H1 (cell line): ENCODE measurements at regions not wholly inside any gene's neighbourhood (a gene's known extent, or its start where the extent isn't known, plus 50 kb on each side); places are given as distances from the start of the nearest gene placed in this dataset.

Experiments used
- ATF2 ChIP-seq: IDR thresholded peaks from 2 replicates; pipeline ENCODE4 v1.6.1; 2012; ENCODE audit warnings: low read length, inconsistent platforms
- BACH1 ChIP-seq: IDR thresholded peaks from 2 replicates; pipeline ENCODE4 v1.6.1; 2012; ENCODE audit warnings: low read length, improper control_type of control experiment
- JUND ChIP-seq: IDR thresholded peaks from 2 replicates; pipeline ENCODE4 v1.6.1; 2011; ENCODE audit warnings: mild to moderate bottlenecking, improper control_type of control experiment, low read length
- SIN3A ChIP-seq, 2 experiments: IDR thresholded peaks in 1 of 2; conservative IDR thresholded peaks in 1 of 2; 2 replicates each; pipeline ENCODE4 v1.6.1; 2011 to 2012; ENCODE audit warnings: low read length in 2 of 2, improper control_type of control experiment in 1 of 2, low read depth in 1 of 2, mild to moderate bottlenecking in 1 of 2
- SIRT6 ChIP-seq: IDR thresholded peaks from one replicate; pipeline ENCODE4 v1.7.1; 2012; ENCODE audit warnings: low read length, inconsistent platforms

GRCh38 chr10:52540479-52540984 lies 226.5 kb downstream of the DKK1 start (continued):
- no peak for TF ChIP-seq SIN3A (conservative IDR thresholded peaks at IDR 0.05 in 1 of 2, IDR thresholded peaks at IDR 0.05 in 1 of 2; ENCODE audit: low read depth in 1 of 2, low read length in 2 of 2)
- TF ChIP-seq ATF2 = no peak
- no peak for TF ChIP-seq SIRT6
- no peak for TF ChIP-seq BACH1
- no peak for TF ChIP-seq JUND
